Uterus (tissue), 2 donors: ENCODE measurements at regions not wholly inside any gene's neighbourhood (a gene's known extent, or its start where the extent isn't known, plus 50 kb on each side); places are given as distances from the start of the nearest gene placed in this dataset.

Experiments
- POLR2A ChIP-seq, 2 donors: fragments of 450-650 bp; IDR thresholded peaks; one replicate each; pipeline ENCODE4 v1.6.1; 2016; ENCODE audit warnings: antibody characterized with exemption in 2 of 2, mild to moderate bottlenecking in 1 of 2, moderate library complexity in 1 of 2
- TF ChIP-seq, protein P1 (sequence below), 4 experiments: fragments of 200-600 bp in 2 of 4; fragments of 450-650 bp in 2 of 4; sonication (generic) in 2 of 4; IDR thresholded peaks; one replicate each; pipeline ENCODE4 v1.5.1; 2016 to 2019; ENCODE audit warnings: antibody characterized with exemption in 4 of 4, mild to moderate bottlenecking in 2 of 4, moderate library complexity in 1 of 4

DNA sequence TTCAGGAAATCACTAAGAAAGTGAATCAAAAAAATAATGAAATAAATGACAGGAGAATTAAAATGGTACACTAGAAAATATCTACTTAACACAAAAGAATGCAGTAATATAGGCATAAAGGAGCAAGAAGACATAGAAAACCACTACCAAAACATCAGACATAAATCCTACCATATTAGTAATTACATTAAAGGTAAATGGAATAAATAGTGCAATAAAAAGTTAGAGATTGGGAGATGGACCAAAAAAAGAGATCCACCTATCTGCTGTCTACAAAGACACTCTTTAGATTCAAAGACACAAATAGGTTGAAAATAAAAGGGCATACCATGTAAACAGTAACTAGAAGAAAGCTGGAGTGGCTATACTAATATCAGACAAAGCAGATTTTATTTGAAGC lies 167.0 kb upstream of the SAMSN1 start:
- TF ChIP-seq, protein P1, sequence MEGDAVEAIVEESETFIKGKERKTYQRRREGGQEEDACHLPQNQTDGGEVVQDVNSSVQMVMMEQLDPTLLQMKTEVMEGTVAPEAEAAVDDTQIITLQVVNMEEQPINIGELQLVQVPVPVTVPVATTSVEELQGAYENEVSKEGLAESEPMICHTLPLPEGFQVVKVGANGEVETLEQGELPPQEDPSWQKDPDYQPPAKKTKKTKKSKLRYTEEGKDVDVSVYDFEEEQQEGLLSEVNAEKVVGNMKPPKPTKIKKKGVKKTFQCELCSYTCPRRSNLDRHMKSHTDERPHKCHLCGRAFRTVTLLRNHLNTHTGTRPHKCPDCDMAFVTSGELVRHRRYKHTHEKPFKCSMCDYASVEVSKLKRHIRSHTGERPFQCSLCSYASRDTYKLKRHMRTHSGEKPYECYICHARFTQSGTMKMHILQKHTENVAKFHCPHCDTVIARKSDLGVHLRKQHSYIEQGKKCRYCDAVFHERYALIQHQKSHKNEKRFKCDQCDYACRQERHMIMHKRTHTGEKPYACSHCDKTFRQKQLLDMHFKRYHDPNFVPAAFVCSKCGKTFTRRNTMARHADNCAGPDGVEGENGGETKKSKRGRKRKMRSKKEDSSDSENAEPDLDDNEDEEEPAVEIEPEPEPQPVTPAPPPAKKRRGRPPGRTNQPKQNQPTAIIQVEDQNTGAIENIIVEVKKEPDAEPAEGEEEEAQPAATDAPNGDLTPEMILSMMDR (IDR thresholded peaks at IDR 0.05), result no peak
- TF ChIP-seq POLR2A (IDR thresholded peaks at IDR 0.05), result no peak
